ENCODE measurements at regions not wholly inside any gene's neighbourhood (a gene's known extent, or its start where the extent isn't known, plus 50 kb on each side); places are given as distances from the start of the nearest gene placed in this dataset.

GRCh38 chr6:16966791-16967469 is 134.9 kb upstream of the STMND1 start:
- TF ChIP-seq CTCF (IDR thresholded peaks at IDR 0.05) (no peak), POLR2AphosphoS5 (IDR thresholded peaks at IDR 0.05) (no peak)
